PC-9 (cell line): ENCODE measurements at regions not wholly inside any gene's neighbourhood (a gene's known extent, or its start where the extent isn't known, plus 50 kb on each side); places are given as distances from the start of the nearest gene placed in this dataset.

Experiments
- BruUV-seq: library from RNA; stranded (reverse); fragments of 400-500 nt; replicated peaks from 2 replicates; lab custom pipeline; 2021; lab: Mats Ljungman, UMichigan
- CTCF ChIA-PET: fragments of 300-600 bp; sonication (Branson Sonifier 250); formaldehyde crosslinking; loops from one replicate; lab custom pipeline; 2022; ENCODE audit warnings: antibody characterized with exemption; lab: Charles Lee
- POLR2A ChIA-PET: fragments of 300-600 bp; sonication (Branson Sonifier 250); formaldehyde crosslinking; loops from one replicate; lab custom pipeline; 2022; ENCODE audit warnings: antibody characterized with exemption; ENCODE audit not compliant: unreplicated experiment; lab: Charles Lee
- DNase-seq, 2 experiments: peaks; one replicate each; pipeline versions ENCODE4 v3.0.0 to v3.0.0-alpha.2; 2015 to 2022; ENCODE audit warnings: mixed read lengths in 1 of 2
- H2AFZ ChIP-seq: fragments of 200-600 bp; sonication (generic); 2 replicates; pipeline ENCODE4 v1.8.1; 2017; ENCODE audit warnings: antibody characterized with exemption
- H3F3A ChIP-seq: fragments of 200-600 bp; sonication (generic); 2 replicates; pipeline ENCODE4 v1.8.1; 2017; ENCODE audit warnings: antibody characterized with exemption, mild to moderate bottlenecking, low read depth; ENCODE audit not compliant: insufficient read depth
- H3K27ac ChIP-seq: fragments of 200-600 bp; sonication (generic); 2 replicates; pipeline ENCODE4 v1.6.1; 2016; ENCODE audit warnings: mixed run types
- H3K27me3 ChIP-seq: fragments of 200-600 bp; sonication (generic); 2 replicates; pipeline ENCODE4 v1.6.1; 2016; ENCODE audit warnings: low read depth, mixed run types; ENCODE audit not compliant: insufficient read depth
- H3K36me3 ChIP-seq: fragments of 200-600 bp; sonication (generic); 2 replicates; pipeline ENCODE4 v1.6.1; 2016; ENCODE audit warnings: low read depth, mixed run types
- H3K4me1 ChIP-seq: fragments of 200-600 bp; sonication (generic); replicated peaks from 2 replicates; pipeline ENCODE4 v1.6.1; 2016; ENCODE audit warnings: mixed run types; ENCODE audit not compliant: insufficient read depth
- H3K4me2 ChIP-seq: fragments of 200-600 bp; sonication (generic); 2 replicates; pipeline ENCODE4 v1.6.1; 2017; ENCODE audit warnings: mixed run types
- H3K4me3 ChIP-seq: fragments of 200-600 bp; sonication (generic); 2 replicates; pipeline ENCODE4 v1.6.1; 2016; ENCODE audit warnings: mixed run types
- H3K79me2 ChIP-seq: fragments of 200-600 bp; sonication (generic); 2 replicates; pipeline ENCODE4 v1.6.1; 2017; ENCODE audit warnings: low read depth, mixed run types
- H3K9me2 ChIP-seq: fragments of 200-600 bp; sonication (generic); 2 replicates; pipeline ENCODE4 v1.8.1; 2017; ENCODE audit warnings: mild to moderate bottlenecking; ENCODE audit not compliant: insufficient read depth
- H3K9me3 ChIP-seq: fragments of 200-600 bp; sonication (generic); 2 replicates; pipeline ENCODE4 v1.8.1; 2016; ENCODE audit warnings: low read depth; ENCODE audit not compliant: insufficient read depth
- H4K20me1 ChIP-seq: fragments of 200-600 bp; sonication (generic); 2 replicates; pipeline ENCODE4 v1.8.1; 2017; ENCODE audit not compliant: insufficient read depth
- EZH2 ChIP-seq: fragments of 200-600 bp; sonication (generic); IDR thresholded peaks from 2 replicates; pipeline ENCODE4 v1.8.0; 2017; ENCODE audit warnings: antibody characterized with exemption, low read depth
- intact Hi-C: fragments of 100-400 bp; cut with micrococcal nuclease; formaldehyde crosslinking; loops from one replicate; pipeline ENCODE4 v1.10.0; 2022; ENCODE audit not compliant: unreplicated experiment
- TF ChIP-seq, protein P1 (sequence below): fragments of 200-600 bp; sonication (generic); conservative IDR thresholded peaks from 2 replicates; pipeline ENCODE4 v1.6.1; 2017; ENCODE audit warnings: mixed run types, antibody characterized with exemption, mild to moderate bottlenecking, moderate library complexity

- no TSS peak for BruUV-seq
- POLR2A ChIA-PET: no interaction called here
These were observed 88.0 kb upstream of the RAPGEF2 start for GRCh38 chr4:159014859-159015258.

GRCh38 chr4:159015841-159016240 is 87.0 kb upstream of the RAPGEF2 start:
- intact Hi-C loops: no loop called here
- H3K36me3 ChIP-seq: no peaks in the 10 kb centered on the region
- CTCF ChIA-PET: interaction anchor here (1.1 kb wide), 1 partner anchor 158 kb away, joined by 3 read pairs; no protein-coding TSS in a partner anchor

More at GRCh38 chr4:159014859-159015258, 88.0 kb upstream of the RAPGEF2 start:
- H3K27me3 ChIP-seq: no peaks in the 10 kb centered on the region
- H2AFZ ChIP-seq: no peak overlapping the region
- CTCF ChIA-PET: no interaction called here
- intact Hi-C loops: no loop called here
- no peaks in the 10 kb centered on the region for H3K36me3 ChIP-seq
- peaks cover 5% of the 10 kb centered on the region; the same call in 1 of the 2 replicates for H3F3A ChIP-seq
- H3K79me2 ChIP-seq: no peaks in the 10 kb centered on the region
- no peak overlapping the region for H3K27ac ChIP-seq
- H4K20me1 ChIP-seq: no peaks in the 10 kb centered on the region
- H3K4me1 ChIP-seq: peaks cover 28% of the 10 kb centered on the region
- H3K9me2 ChIP-seq: no peaks in the 10 kb centered on the region
- H3K4me2 ChIP-seq: no peak overlapping the region
- DNase-seq: no peak
- TF ChIP-seq EZH2: no peak
- TF ChIP-seq, protein P1, sequence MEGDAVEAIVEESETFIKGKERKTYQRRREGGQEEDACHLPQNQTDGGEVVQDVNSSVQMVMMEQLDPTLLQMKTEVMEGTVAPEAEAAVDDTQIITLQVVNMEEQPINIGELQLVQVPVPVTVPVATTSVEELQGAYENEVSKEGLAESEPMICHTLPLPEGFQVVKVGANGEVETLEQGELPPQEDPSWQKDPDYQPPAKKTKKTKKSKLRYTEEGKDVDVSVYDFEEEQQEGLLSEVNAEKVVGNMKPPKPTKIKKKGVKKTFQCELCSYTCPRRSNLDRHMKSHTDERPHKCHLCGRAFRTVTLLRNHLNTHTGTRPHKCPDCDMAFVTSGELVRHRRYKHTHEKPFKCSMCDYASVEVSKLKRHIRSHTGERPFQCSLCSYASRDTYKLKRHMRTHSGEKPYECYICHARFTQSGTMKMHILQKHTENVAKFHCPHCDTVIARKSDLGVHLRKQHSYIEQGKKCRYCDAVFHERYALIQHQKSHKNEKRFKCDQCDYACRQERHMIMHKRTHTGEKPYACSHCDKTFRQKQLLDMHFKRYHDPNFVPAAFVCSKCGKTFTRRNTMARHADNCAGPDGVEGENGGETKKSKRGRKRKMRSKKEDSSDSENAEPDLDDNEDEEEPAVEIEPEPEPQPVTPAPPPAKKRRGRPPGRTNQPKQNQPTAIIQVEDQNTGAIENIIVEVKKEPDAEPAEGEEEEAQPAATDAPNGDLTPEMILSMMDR: no peak
- H3K4me3 ChIP-seq: no peak overlapping the region
- no peaks in the 10 kb centered on the region for H3K9me3 ChIP-seq

GRCh38 chr4:159016593-159017024 is 86.3 kb upstream of the RAPGEF2 start:
- H3K9me3 ChIP-seq: no peaks in the 10 kb centered on the region
- H3K4me3 ChIP-seq: no peak overlapping the region
- H3K27me3 ChIP-seq: no peaks in the 10 kb centered on the region
- H3K36me3 ChIP-seq: no peaks in the 10 kb centered on the region
- H3K4me2 ChIP-seq: no peak overlapping the region
- no peaks in the 10 kb centered on the region for H3K9me2 ChIP-seq
- CTCF ChIA-PET: interaction anchor here (1.1 kb wide), 1 partner anchor 159 kb away, joined by 3 read pairs; no protein-coding TSS in a partner anchor
- no peaks in the 10 kb centered on the region for H3F3A ChIP-seq
- no peaks in the 10 kb centered on the region for H4K20me1 ChIP-seq
- intact Hi-C loops: no loop called here
- BruUV-seq: no TSS peak
- no peaks in the 10 kb centered on the region for H3K79me2 ChIP-seq
- H3K27ac ChIP-seq: no peak overlapping the region
- H3K4me1 ChIP-seq: peaks cover 12% of the 10 kb centered on the region
- no peak for TF ChIP-seq EZH2
- TF ChIP-seq, protein P1: no peak
- no peak for DNase-seq
- H2AFZ ChIP-seq: no peak overlapping the region
- POLR2A ChIA-PET: no interaction called here

More at GRCh38 chr4:159015841-159016240, 87.0 kb upstream of the RAPGEF2 start:
- peaks cover 18% of the 10 kb centered on the region for H3K4me1 ChIP-seq
- no peaks in the 10 kb centered on the region for H3K27me3 ChIP-seq
- BruUV-seq: no TSS peak
- H2AFZ ChIP-seq: no peak overlapping the region
- no peak for DNase-seq
- no peaks in the 10 kb centered on the region for H3K9me3 ChIP-seq
- no peaks in the 10 kb centered on the region for H3F3A ChIP-seq
- TF ChIP-seq, protein P1: no peak
- TF ChIP-seq EZH2: no peak
- H3K4me3 ChIP-seq: no peak overlapping the region
- POLR2A ChIA-PET: no interaction called here
- no peak overlapping the region for H3K4me2 ChIP-seq
- no peaks in the 10 kb centered on the region for H4K20me1 ChIP-seq
- H3K79me2 ChIP-seq: no peaks in the 10 kb centered on the region
- H3K27ac ChIP-seq: no peak overlapping the region
- H3K9me2 ChIP-seq: no peaks in the 10 kb centered on the region
